ENCODE measurements at regions not wholly inside any gene's neighbourhood (a gene's known extent, or its start where the extent isn't known, plus 50 kb on each side); places are given as distances from the start of the nearest gene placed in this dataset.
"Not testable (repeated sequence)": the region's sequence is repeated elsewhere in the genome, so short reads cannot be mapped to it uniquely, and the experiment has no call there.

GRCh38 chr16:82301146-82301755 is 131.2 kb upstream of the MPHOSPH6 start:
- no peak for TF ChIP-seq POLR2A (IDR thresholded peaks at IDR 0.05; ENCODE audit: low read depth, low read length)
- no peak for FAIRE-seq
- no peak for DNase-seq (ENCODE audit: insufficient read length, low spot score)

GRCh38 chr16:82300374-82300951 is 130.4 kb upstream of the MPHOSPH6 start:
- DNase-seq (ENCODE audit: insufficient read length, low spot score) (no peak), FAIRE-seq (no peak)
- no peak for TF ChIP-seq POLR2A (IDR thresholded peaks at IDR 0.05; ENCODE audit: low read depth, low read length)

- TF ChIP-seq POLR2A (IDR thresholded peaks at IDR 0.05; ENCODE audit: low read depth, low read length): no peak
- no peak for DNase-seq (ENCODE audit: insufficient read length, low spot score)
- FAIRE-seq: no peak
These were observed 128.4 kb upstream of the MPHOSPH6 start for GRCh38 chr16:82298472-82298871.

- FAIRE-seq: no peak
- TF ChIP-seq POLR2A (IDR thresholded peaks at IDR 0.05; ENCODE audit: low read depth, low read length): no peak
- DNase-seq (ENCODE audit: insufficient read length, low spot score): no peak
These were observed 125.5 kb upstream of the MPHOSPH6 start for GRCh38 chr16:82295290-82296201.

- FAIRE-seq (no peak), DNase-seq (ENCODE audit: insufficient read length, low spot score) (no peak)
- no peak for TF ChIP-seq POLR2A (IDR thresholded peaks at IDR 0.05; ENCODE audit: low read depth, low read length)
These were observed 123.6 kb upstream of the MPHOSPH6 start for GRCh38 chr16:82293671-82294070.

- no peak for TF ChIP-seq POLR2A (IDR thresholded peaks at IDR 0.05; ENCODE audit: low read depth, low read length)
- no peak for FAIRE-seq
These were observed 117.9 kb upstream of the MPHOSPH6 start for GRCh38 chr16:82287937-82288336.

GRCh38 chr16:82282662-82283061 is 112.6 kb upstream of the MPHOSPH6 start:
- FAIRE-seq: no peak
- no peak for DNase-seq (ENCODE audit: insufficient read length, low spot score)
- no peak for TF ChIP-seq POLR2A (IDR thresholded peaks at IDR 0.05; ENCODE audit: low read depth, low read length)

More at GRCh38 chr16:82287937-82288336, 117.9 kb upstream of the MPHOSPH6 start:
- DNase-seq (ENCODE audit: insufficient read length, low spot score): no peak

GRCh38 chr16:82281544-82281943 is 111.5 kb upstream of the MPHOSPH6 start:
- FAIRE-seq (no peak), DNase-seq (ENCODE audit: insufficient read length, low spot score) (no peak)
- TF ChIP-seq POLR2A (IDR thresholded peaks at IDR 0.05; ENCODE audit: low read depth, low read length): no peak

GRCh38 chr16:82280867-82281266 is 110.8 kb upstream of the MPHOSPH6 start:
- FAIRE-seq: no peak
- no peak for DNase-seq (ENCODE audit: insufficient read length, low spot score)

GRCh38 chr16:82275349-82275748 is 105.3 kb upstream of the MPHOSPH6 start:
- DNase-seq (ENCODE audit: insufficient read length, low spot score); FAIRE-seq: not testable (repeated sequence)

More at GRCh38 chr16:82280867-82281266, 110.8 kb upstream of the MPHOSPH6 start:
- TF ChIP-seq POLR2A (IDR thresholded peaks at IDR 0.05; ENCODE audit: low read depth, low read length): no peak

GRCh38 chr16:82271636-82272035 is 101.6 kb upstream of the MPHOSPH6 start:
- no peak for TF ChIP-seq POLR2A (IDR thresholded peaks at IDR 0.05; ENCODE audit: low read depth, low read length)
- no peak for DNase-seq (ENCODE audit: insufficient read length, low spot score)
- no peak for FAIRE-seq

GRCh38 chr16:82267675-82268074 is 97.7 kb upstream of the MPHOSPH6 start:
- FAIRE-seq; DNase-seq (ENCODE audit: insufficient read length, low spot score): not testable (repeated sequence)

GRCh38 chr16:82265809-82266208 is 95.8 kb upstream of the MPHOSPH6 start:
- DNase-seq (ENCODE audit: insufficient read length, low spot score) (no peak), FAIRE-seq (no peak)
- no peak for TF ChIP-seq POLR2A (IDR thresholded peaks at IDR 0.05; ENCODE audit: low read depth, low read length)

- DNase-seq (ENCODE audit: insufficient read length, low spot score): no peak
- FAIRE-seq: no peak
- TF ChIP-seq POLR2A (IDR thresholded peaks at IDR 0.05; ENCODE audit: low read depth, low read length): no peak
These were observed 94.7 kb upstream of the MPHOSPH6 start for GRCh38 chr16:82264756-82265155.

Measured in H54 (cell line).